A549 (cell line): ENCODE measurements at regions not wholly inside any gene's neighbourhood (a gene's known extent, or its start where the extent isn't known, plus 50 kb on each side); places are given as distances from the start of the nearest gene placed in this dataset.

Experiments
- ATAC-seq, 2 experiments: fragments of 200-7000 bp in 1 of 2; fragments of >200 bp in 1 of 2; cut with Nextera tagmentation in 1 of 2; cut with Tn5 transposase in 1 of 2; 3 replicates each; pipeline versions ENCODE4 v1.8.0 to v1.9.1; 2018 to 2020; ENCODE audit warnings: mild to moderate bottlenecking in 1 of 2, moderate library complexity in 1 of 2
- CTCF ChIA-PET: fragments of 300-600 bp; sonication (Branson Sonifier 250); formaldehyde crosslinking; extraction: SDS; loops from one replicate; lab custom pipeline; 2021; ENCODE audit warnings: antibody characterized with exemption, inconsistent platforms; lab: Yijun Ruan, JAX
- POLR2A ChIA-PET: fragments of 350-600 bp; formaldehyde crosslinking; extraction: SDS; loops from one replicate; lab custom pipeline; 2021; ENCODE audit warnings: antibody characterized with exemption, inconsistent platforms; lab: Yijun Ruan, JAX
- DNase-seq, 2 experiments: peaks; one replicate each; pipeline versions ENCODE4 v3.0.0 to v3.0.0-alpha.2; 2011 to 2016; ENCODE audit warnings: low read depth in 1 of 2, low spot score in 1 of 2
- FAIRE-seq: peaks from 2 replicates; lab custom pipeline; 2011; peaks lifted over from hg19 to GRCh38; lab: Jason Lieb, UNC
- H3K27ac ChIP-seq, 2 experiments: fragments of >200 bp; sonication (Bioruptor Twin); formaldehyde crosslinking; 3 replicates each; pipeline ENCODE4 v1.5.1; 2016 to 2017
- H3K4me1 ChIP-seq: fragments of >200 bp; sonication (Bioruptor Twin); formaldehyde crosslinking; 3 replicates; pipeline ENCODE4 v1.6.1; 2016
- H3K4me2 ChIP-seq: fragments of >200 bp; sonication (Bioruptor Twin); formaldehyde crosslinking; 3 replicates; pipeline ENCODE4 v1.6.1; 2016
- H3K4me3 ChIP-seq: fragments of >200 bp; sonication (Bioruptor Twin); formaldehyde crosslinking; 3 replicates; pipeline ENCODE4 v1.5.1; 2016
- H3K9me3 ChIP-seq: fragments of >200 bp; sonication (Bioruptor Twin); formaldehyde crosslinking; 3 replicates; pipeline ENCODE4 v1.6.1; 2016
- CBX8 ChIP-seq: fragments of 200-600 bp; sonication (generic); IDR thresholded peaks from 2 replicates; pipeline ENCODE4 v1.6.1; 2016
- CEBPB ChIP-seq, 2 experiments: fragments of >200 bp in 1 of 2; sonication (Bioruptor Twin) in 1 of 2; formaldehyde crosslinking in 1 of 2; IDR thresholded peaks; 2 replicates each; pipeline ENCODE4 v1.6.1; 2012 to 2016
- CHD4 ChIP-seq: fragments of 200-600 bp; sonication (generic); IDR thresholded peaks from 2 replicates; pipeline ENCODE4 v1.6.1; 2016; ENCODE audit warnings: antibody characterized with exemption, mild to moderate bottlenecking, borderline replicate concordance
- EHMT2 ChIP-seq: fragments of 200-600 bp; sonication (generic); IDR thresholded peaks from 2 replicates; pipeline ENCODE4 v1.6.1; 2016; ENCODE audit warnings: antibody characterized with exemption, low read depth, mild to moderate bottlenecking, moderate library complexity
- EP300 ChIP-seq, 2 experiments: fragments of >200 bp; sonication (Bioruptor Twin); formaldehyde crosslinking; IDR thresholded peaks; 2 replicates in 1 of 2; 3 replicates in 1 of 2; pipeline ENCODE4 v1.6.1; 2016 to 2017
- ESRRA ChIP-seq: fragments of 150-350 bp; IDR thresholded peaks from 2 replicates; pipeline ENCODE4 v1.6.1; 2014; ENCODE audit warnings: mild to moderate bottlenecking, low read length, borderline replicate concordance
- FOSL2 ChIP-seq, 2 experiments: fragments of 450-650 bp in 1 of 2; fragments of >200 bp in 1 of 2; sonication (Bioruptor Twin) in 1 of 2; formaldehyde crosslinking; IDR thresholded peaks; 2 replicates each; pipeline versions ENCODE4 v1.5.0 to v1.6.1; 2016 to 2020; ENCODE audit warnings: mild to moderate bottlenecking in 1 of 2, moderate library complexity in 1 of 2
- FOXS1 ChIP-seq: fragments of 250-450 bp; sonication (Bioruptor Pico); IDR thresholded peaks from 2 replicates; pipeline ENCODE4 v1.5.0; 2020; ENCODE audit warnings: mild to moderate bottlenecking, moderate library complexity
- GATA3 ChIP-seq: IDR thresholded peaks from 2 replicates; pipeline ENCODE4 v1.6.1; 2012; ENCODE audit warnings: borderline replicate concordance
- HDAC2 ChIP-seq: fragments of 200-600 bp; sonication (generic); IDR thresholded peaks from 2 replicates; pipeline ENCODE4 v1.6.1; 2016
- HOXB13 ChIP-seq: fragments of 250-450 bp; sonication (Bioruptor Pico); IDR thresholded peaks from 2 replicates; pipeline ENCODE4 v1.5.0; 2020; ENCODE audit warnings: low read depth, mild to moderate bottlenecking, moderate library complexity
- MAFK ChIP-seq: fragments of 450-650 bp; IDR thresholded peaks from 2 replicates; pipeline ENCODE4 v1.6.1; 2014; ENCODE audit not compliant: partially characterized antibody
- MAZ ChIP-seq: fragments of 150-350 bp; IDR thresholded peaks from 2 replicates; pipeline ENCODE4 v1.6.1; 2014; ENCODE audit warnings: antibody characterized with exemption, low read depth, low read length, borderline replicate concordance
- NR3C1 ChIP-seq: fragments of >200 bp; sonication (Bioruptor Twin); formaldehyde crosslinking; IDR thresholded peaks from 3 replicates; pipeline ENCODE4 v1.6.1; 2017
- POLR2A ChIP-seq: IDR thresholded peaks from 2 replicates; pipeline ENCODE4 v1.6.1; 2012; ENCODE audit warnings: mild to moderate bottlenecking, low read length
- RCOR1 ChIP-seq: fragments of 150-350 bp; IDR thresholded peaks from 2 replicates; pipeline ENCODE4 v1.6.1; 2014; ENCODE audit warnings: antibody characterized with exemption, low read length, low read depth
- SMC3 ChIP-seq: fragments of >200 bp; sonication (Bioruptor Twin); formaldehyde crosslinking; IDR thresholded peaks from 3 replicates; pipeline ENCODE4 v1.6.1; 2018; ENCODE audit warnings: inconsistent platforms
- ZC3H11A ChIP-seq: fragments of 450-650 bp; IDR thresholded peaks from 2 replicates; pipeline ENCODE4 v1.6.1; 2014; ENCODE audit warnings: antibody characterized with exemption, mild to moderate bottlenecking
- ZFP36 ChIP-seq: fragments of 450-650 bp; IDR thresholded peaks from 2 replicates; pipeline ENCODE4 v1.6.1; 2014; ENCODE audit warnings: borderline replicate concordance; ENCODE audit not compliant: partially characterized antibody
- ZNF302 ChIP-seq: fragments of 250-450 bp; sonication (Bioruptor Pico); IDR thresholded peaks from 2 replicates; pipeline ENCODE4 v1.9.0; 2021; ENCODE audit warnings: inconsistent platforms, mild to moderate bottlenecking, moderate library complexity
- WGBS: methylation state at CpG from one replicate; pipeline ENCODE4 v1.1.6; 2017; ENCODE audit errors: missing lambda C conversion rate; 5-methylcytosine and 5-hydroxymethylcytosine counted together
- TF ChIP-seq, protein P1 (sequence below): IDR thresholded peaks from 2 replicates; pipeline ENCODE4 v1.6.1; 2012
- TF ChIP-seq, protein P2 (sequence below): fragments of 150-350 bp; IDR thresholded peaks from 2 replicates; pipeline ENCODE4 v1.6.1; 2014; ENCODE audit warnings: low read depth, mild to moderate bottlenecking, low read length
- TF ChIP-seq, protein P3 (sequence below): fragments of 450-650 bp; IDR thresholded peaks from 2 replicates; pipeline ENCODE4 v1.6.1; 2014; ENCODE audit warnings: antibody characterized with exemption
- TF ChIP-seq, protein P4 (sequence below): fragments of >200 bp; sonication (Bioruptor Twin); formaldehyde crosslinking; IDR thresholded peaks from 3 replicates; pipeline ENCODE4 v1.5.1; 2016

DNA sequence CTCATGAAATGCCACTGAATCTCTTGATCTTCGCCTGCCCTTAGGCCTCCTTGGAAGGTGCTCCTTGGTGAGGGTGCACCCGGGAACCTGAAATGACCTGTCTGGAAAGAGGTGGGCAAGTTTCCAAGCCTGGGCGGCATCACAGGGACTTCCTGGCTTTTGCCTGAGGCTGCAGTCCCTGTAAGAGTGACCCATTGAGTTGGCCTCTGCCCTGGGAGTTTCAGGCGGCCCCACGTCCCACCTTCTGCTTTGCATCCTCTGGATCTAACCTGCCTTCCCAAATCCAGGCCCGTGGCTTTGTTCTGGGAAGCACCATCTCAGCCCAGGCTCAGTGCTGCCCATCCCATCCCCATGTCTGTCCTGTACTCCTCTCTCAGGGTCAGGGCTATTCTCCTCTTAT lies 356.4 kb downstream of the RPS24 start:
- ATAC-seq, result no peak

DNA sequence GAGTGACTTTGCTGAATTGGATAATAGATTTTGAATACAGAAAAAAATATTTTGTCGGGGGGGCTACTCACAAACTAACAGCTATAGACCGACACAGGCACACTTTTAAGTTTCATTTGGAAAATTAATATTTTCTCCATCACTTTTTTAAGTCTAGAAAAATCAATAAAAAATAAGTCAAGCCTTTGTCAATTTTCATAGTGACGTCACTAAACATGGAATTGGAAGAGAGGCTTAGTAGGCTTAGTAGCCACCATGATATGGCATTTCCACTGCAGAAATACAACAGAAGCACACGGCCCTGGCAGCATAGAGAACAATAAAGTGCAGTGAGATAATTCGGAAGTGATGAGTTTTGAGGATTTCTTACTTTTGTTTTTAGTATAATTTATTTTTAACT lies 357.2 kb downstream of the RPS24 start:
- 56% methylated on average over 5 of the region's 5 CpGs for WGBS
- H3K27ac ChIP-seq, result no peak overlapping the region
- no peaks in the 10 kb centered on the region for H3K4me1 ChIP-seq
- TF ChIP-seq MAZ (no peak), ESRRA (no peak), ZNF302 (CRISPR knock-in tag) (no peak), MAFK (no peak), CHD4 (no peak), ZFP36 (no peak), CBX8 (no peak), HOXB13 (CRISPR knock-in tag) (no peak), FOXS1 (CRISPR knock-in tag) (no peak), GATA3 (no peak), ZC3H11A (no peak), FOSL2 (IDR thresholded peaks at IDR 0.05) (no peak), FOSL2 (CRISPR knock-in tag; IDR thresholded peaks at IDR 0.05) (no peak)
- TF ChIP-seq, protein P1, sequence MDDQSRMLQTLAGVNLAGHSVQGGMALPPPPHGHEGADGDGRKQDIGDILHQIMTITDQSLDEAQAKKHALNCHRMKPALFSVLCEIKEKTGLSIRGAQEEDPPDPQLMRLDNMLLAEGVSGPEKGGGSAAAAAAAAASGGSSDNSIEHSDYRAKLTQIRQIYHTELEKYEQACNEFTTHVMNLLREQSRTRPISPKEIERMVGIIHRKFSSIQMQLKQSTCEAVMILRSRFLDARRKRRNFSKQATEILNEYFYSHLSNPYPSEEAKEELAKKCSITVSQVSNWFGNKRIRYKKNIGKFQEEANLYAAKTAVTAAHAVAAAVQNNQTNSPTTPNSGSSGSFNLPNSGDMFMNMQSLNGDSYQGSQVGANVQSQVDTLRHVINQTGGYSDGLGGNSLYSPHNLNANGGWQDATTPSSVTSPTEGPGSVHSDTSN, result no peak
- TF ChIP-seq, protein P2, sequence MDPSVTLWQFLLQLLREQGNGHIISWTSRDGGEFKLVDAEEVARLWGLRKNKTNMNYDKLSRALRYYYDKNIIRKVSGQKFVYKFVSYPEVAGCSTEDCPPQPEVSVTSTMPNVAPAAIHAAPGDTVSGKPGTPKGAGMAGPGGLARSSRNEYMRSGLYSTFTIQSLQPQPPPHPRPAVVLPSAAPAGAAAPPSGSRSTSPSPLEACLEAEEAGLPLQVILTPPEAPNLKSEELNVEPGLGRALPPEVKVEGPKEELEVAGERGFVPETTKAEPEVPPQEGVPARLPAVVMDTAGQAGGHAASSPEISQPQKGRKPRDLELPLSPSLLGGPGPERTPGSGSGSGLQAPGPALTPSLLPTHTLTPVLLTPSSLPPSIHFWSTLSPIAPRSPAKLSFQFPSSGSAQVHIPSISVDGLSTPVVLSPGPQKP, result no peak
- ChIA-PET CTCF (no interaction called here), POLR2A (no interaction called here)
- FAIRE-seq, result no peak
- no peaks in the 10 kb centered on the region for H3K9me3 ChIP-seq
- ATAC-seq, result no peak
- no peak overlapping the region for H3K4me2 ChIP-seq
- H3K4me3 ChIP-seq, result no peak overlapping the region
- no peak for DNase-seq

More for the DNA sequence above, 356.4 kb downstream of the RPS24 start:
- no peak for TF ChIP-seq EP300 (IDR thresholded peaks at IDR 0.05)
- TF ChIP-seq SMC3, result no peak
- no peak for TF ChIP-seq MAFK
- no peak for TF ChIP-seq FOXS1 (CRISPR knock-in tag)
- TF ChIP-seq HDAC2, result no peak
- TF ChIP-seq CHD4, result no peak
- TF ChIP-seq CEBPB (IDR thresholded peaks at IDR 0.05), result no peak
- TF ChIP-seq, protein P3, sequence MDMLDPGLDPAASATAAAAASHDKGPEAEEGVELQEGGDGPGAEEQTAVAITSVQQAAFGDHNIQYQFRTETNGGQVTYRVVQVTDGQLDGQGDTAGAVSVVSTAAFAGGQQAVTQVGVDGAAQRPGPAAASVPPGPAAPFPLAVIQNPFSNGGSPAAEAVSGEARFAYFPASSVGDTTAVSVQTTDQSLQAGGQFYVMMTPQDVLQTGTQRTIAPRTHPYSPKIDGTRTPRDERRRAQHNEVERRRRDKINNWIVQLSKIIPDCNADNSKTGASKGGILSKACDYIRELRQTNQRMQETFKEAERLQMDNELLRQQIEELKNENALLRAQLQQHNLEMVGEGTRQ, result no peak
- TF ChIP-seq, protein P4, sequence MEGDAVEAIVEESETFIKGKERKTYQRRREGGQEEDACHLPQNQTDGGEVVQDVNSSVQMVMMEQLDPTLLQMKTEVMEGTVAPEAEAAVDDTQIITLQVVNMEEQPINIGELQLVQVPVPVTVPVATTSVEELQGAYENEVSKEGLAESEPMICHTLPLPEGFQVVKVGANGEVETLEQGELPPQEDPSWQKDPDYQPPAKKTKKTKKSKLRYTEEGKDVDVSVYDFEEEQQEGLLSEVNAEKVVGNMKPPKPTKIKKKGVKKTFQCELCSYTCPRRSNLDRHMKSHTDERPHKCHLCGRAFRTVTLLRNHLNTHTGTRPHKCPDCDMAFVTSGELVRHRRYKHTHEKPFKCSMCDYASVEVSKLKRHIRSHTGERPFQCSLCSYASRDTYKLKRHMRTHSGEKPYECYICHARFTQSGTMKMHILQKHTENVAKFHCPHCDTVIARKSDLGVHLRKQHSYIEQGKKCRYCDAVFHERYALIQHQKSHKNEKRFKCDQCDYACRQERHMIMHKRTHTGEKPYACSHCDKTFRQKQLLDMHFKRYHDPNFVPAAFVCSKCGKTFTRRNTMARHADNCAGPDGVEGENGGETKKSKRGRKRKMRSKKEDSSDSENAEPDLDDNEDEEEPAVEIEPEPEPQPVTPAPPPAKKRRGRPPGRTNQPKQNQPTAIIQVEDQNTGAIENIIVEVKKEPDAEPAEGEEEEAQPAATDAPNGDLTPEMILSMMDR, result no peak
- no peak for TF ChIP-seq POLR2A
- no peak for TF ChIP-seq RCOR1
- TF ChIP-seq NR3C1, result no peak
- TF ChIP-seq EHMT2, result no peak
- WGBS, result 49% methylated on average over 6 of the region's 6 CpGs
- POLR2A ChIA-PET, result no interaction called here
- DNase-seq (no peak), FAIRE-seq (no peak)
- no peaks in the 10 kb centered on the region for H3K4me1 ChIP-seq
- no peaks in the 10 kb centered on the region for H3K9me3 ChIP-seq
- H3K4me3 ChIP-seq, result no peak overlapping the region
- CTCF ChIA-PET, result interaction anchor here (1.0 kb wide), 1 partner anchor 10 kb away, joined by 3 read pairs; no protein-coding TSS in a partner anchor
- H3K4me2 ChIP-seq, result no peak overlapping the region
- H3K27ac ChIP-seq, result no peak overlapping the region
